ENCODE measurements at regions not wholly inside any gene's neighbourhood (a gene's known extent, or its start where the extent isn't known, plus 50 kb on each side); places are given as distances from the start of the nearest gene placed in this dataset.

GRCh38 chr4:26171501-26171900 is 149.3 kb upstream of the RBPJ start:
- Histone ChIP-seq H3K4me3 (ENCODE audit: insufficient read depth, low read length) (no peak overlapping the region), H3K27ac (ENCODE audit: low read depth, low read length) (no peak overlapping the region), H3K9me3 (ENCODE audit: low read depth, low read length) (no peaks in the 10 kb centered on the region), H3K36me3 (ENCODE audit: insufficient read depth, low read length) (no peaks in the 10 kb centered on the region), H3K27me3 (ENCODE audit: insufficient read depth, low read length) (no peaks in the 10 kb centered on the region), H3K79me2 (ENCODE audit: insufficient read depth, low read length) (no peaks in the 10 kb centered on the region), H3K4me1 (ENCODE audit: insufficient read depth, low read length) (peaks cover 19% of the 10 kb centered on the region), H4K20me1 (ENCODE audit: insufficient read depth, low read length) (no peaks in the 10 kb centered on the region), H3K4me2 (ENCODE audit: insufficient read depth, low read length) (no peak overlapping the region), H2AFZ (ENCODE audit: low read length) (no peak overlapping the region)
- DNase-seq (ENCODE audit: insufficient read length, low spot score, missing footprints), result no peak
- TF ChIP-seq, protein P1, sequence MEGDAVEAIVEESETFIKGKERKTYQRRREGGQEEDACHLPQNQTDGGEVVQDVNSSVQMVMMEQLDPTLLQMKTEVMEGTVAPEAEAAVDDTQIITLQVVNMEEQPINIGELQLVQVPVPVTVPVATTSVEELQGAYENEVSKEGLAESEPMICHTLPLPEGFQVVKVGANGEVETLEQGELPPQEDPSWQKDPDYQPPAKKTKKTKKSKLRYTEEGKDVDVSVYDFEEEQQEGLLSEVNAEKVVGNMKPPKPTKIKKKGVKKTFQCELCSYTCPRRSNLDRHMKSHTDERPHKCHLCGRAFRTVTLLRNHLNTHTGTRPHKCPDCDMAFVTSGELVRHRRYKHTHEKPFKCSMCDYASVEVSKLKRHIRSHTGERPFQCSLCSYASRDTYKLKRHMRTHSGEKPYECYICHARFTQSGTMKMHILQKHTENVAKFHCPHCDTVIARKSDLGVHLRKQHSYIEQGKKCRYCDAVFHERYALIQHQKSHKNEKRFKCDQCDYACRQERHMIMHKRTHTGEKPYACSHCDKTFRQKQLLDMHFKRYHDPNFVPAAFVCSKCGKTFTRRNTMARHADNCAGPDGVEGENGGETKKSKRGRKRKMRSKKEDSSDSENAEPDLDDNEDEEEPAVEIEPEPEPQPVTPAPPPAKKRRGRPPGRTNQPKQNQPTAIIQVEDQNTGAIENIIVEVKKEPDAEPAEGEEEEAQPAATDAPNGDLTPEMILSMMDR (IDR thresholded peaks at IDR 0.05; ENCODE audit: extremely low read depth, low read depth, low read length), result no peak

- H3K79me2 ChIP-seq (ENCODE audit: insufficient read depth, low read length), result no peaks in the 10 kb centered on the region
- TF ChIP-seq, protein P1 (IDR thresholded peaks at IDR 0.05; ENCODE audit: extremely low read depth, low read depth, low read length), result no peak
- H2AFZ ChIP-seq (ENCODE audit: low read length), result no peak overlapping the region
- H3K36me3 ChIP-seq (ENCODE audit: insufficient read depth, low read length), result no peaks in the 10 kb centered on the region
- DNase-seq (ENCODE audit: insufficient read length, low spot score, missing footprints), result no peak
- H3K27ac ChIP-seq (ENCODE audit: low read depth, low read length), result no peak overlapping the region
- peak overlapping the region; percentile 4 for H3K4me2 ChIP-seq (ENCODE audit: insufficient read depth, low read length)
- no peaks in the 10 kb centered on the region for H4K20me1 ChIP-seq (ENCODE audit: insufficient read depth, low read length)
- no peaks in the 10 kb centered on the region for H3K27me3 ChIP-seq (ENCODE audit: insufficient read depth, low read length)
- no peak overlapping the region for H3K4me3 ChIP-seq (ENCODE audit: insufficient read depth, low read length)
- H3K9me3 ChIP-seq (ENCODE audit: low read depth, low read length), result no peaks in the 10 kb centered on the region
- H3K4me1 ChIP-seq (ENCODE audit: insufficient read depth, low read length), result peaks cover 23% of the 10 kb centered on the region
Observed at GRCh38 chr4:26171941-26172340, 148.9 kb upstream of the RBPJ start.

- Histone ChIP-seq H3K79me2 (ENCODE audit: insufficient read depth, low read length) (no peaks in the 10 kb centered on the region), H4K20me1 (ENCODE audit: insufficient read depth, low read length) (no peaks in the 10 kb centered on the region), H2AFZ (ENCODE audit: low read length) (peak overlapping the region; percentile 60), H3K4me1 (ENCODE audit: insufficient read depth, low read length) (peaks cover 25% of the 10 kb centered on the region), H3K9me3 (ENCODE audit: low read depth, low read length) (no peaks in the 10 kb centered on the region), H3K27me3 (ENCODE audit: insufficient read depth, low read length) (no peaks in the 10 kb centered on the region), H3K36me3 (ENCODE audit: insufficient read depth, low read length) (no peaks in the 10 kb centered on the region), H3K4me2 (ENCODE audit: insufficient read depth, low read length) (peak overlapping the region; percentile 61), H3K27ac (ENCODE audit: low read depth, low read length) (no peak overlapping the region), H3K4me3 (ENCODE audit: insufficient read depth, low read length) (no peak overlapping the region)
- TF ChIP-seq, protein P1 (IDR thresholded peaks at IDR 0.05; ENCODE audit: extremely low read depth, low read depth, low read length), result no peak
- no peak for DNase-seq (ENCODE audit: insufficient read length, low spot score, missing footprints)
Observed at GRCh38 chr4:26173619-26174018, 147.2 kb upstream of the RBPJ start.

- H3K4me2 ChIP-seq (ENCODE audit: insufficient read depth, low read length), result peak overlapping the region; percentile 61
- no peaks in the 10 kb centered on the region for H3K9me3 ChIP-seq (ENCODE audit: low read depth, low read length)
- no peak overlapping the region for H3K27ac ChIP-seq (ENCODE audit: low read depth, low read length)
- no peaks in the 10 kb centered on the region for H4K20me1 ChIP-seq (ENCODE audit: insufficient read depth, low read length)
- H3K4me3 ChIP-seq (ENCODE audit: insufficient read depth, low read length), result no peak overlapping the region
- no peaks in the 10 kb centered on the region for H3K79me2 ChIP-seq (ENCODE audit: insufficient read depth, low read length)
- TF ChIP-seq, protein P1 (IDR thresholded peaks at IDR 0.05; ENCODE audit: extremely low read depth, low read depth, low read length), result no peak
- H2AFZ ChIP-seq (ENCODE audit: low read length), result peak overlapping the region; percentile 60
- H3K4me1 ChIP-seq (ENCODE audit: insufficient read depth, low read length), result peaks cover 25% of the 10 kb centered on the region
- H3K27me3 ChIP-seq (ENCODE audit: insufficient read depth, low read length), result no peaks in the 10 kb centered on the region
- no peak for DNase-seq (ENCODE audit: insufficient read length, low spot score, missing footprints)
- H3K36me3 ChIP-seq (ENCODE audit: insufficient read depth, low read length), result no peaks in the 10 kb centered on the region
Observed at GRCh38 chr4:26174027-26174426, 146.8 kb upstream of the RBPJ start.
